Lung (tissue), 11 donors: ENCODE measurements at regions not wholly inside any gene's neighbourhood (a gene's known extent, or its start where the extent isn't known, plus 50 kb on each side); places are given as distances from the start of the nearest gene placed in this dataset.

Source experiments
- ATAC-seq: fragments of 200-7000 bp; cut with Tn5 transposase; one replicate; pipeline ENCODE4 v1.9.1; 2020; ENCODE audit warnings: moderate number of reproducible peaks; ENCODE audit not compliant: insufficient read depth, low FRiP score
- DNase-seq, 3 donors: peaks; one replicate each; pipeline ENCODE4 v3.0.0-alpha.2; 2013 to 2017
- H3K27ac ChIP-seq, 2 donors: one replicate each; pipeline ENCODE4 v1.5.1; 2013; ENCODE audit warnings: mild to moderate bottlenecking in 2 of 2, moderate library complexity in 2 of 2, control low read depth in 1 of 2, inconsistent platforms in 1 of 2, low read depth in 1 of 2, low read length in 1 of 2
- H3K27me3 ChIP-seq, 3 donors: one replicate each; pipeline ENCODE4 v1.5.1; 2013; ENCODE audit warnings: low read length in 2 of 3; ENCODE audit not compliant: control insufficient read depth in 3 of 3, insufficient read depth in 3 of 3
- H3K36me3 ChIP-seq, 4 donors: one replicate each; pipeline ENCODE4 v1.5.1; 2013; ENCODE audit warnings: low read length in 4 of 4, mild to moderate bottlenecking in 1 of 4, moderate library complexity in 1 of 4; ENCODE audit not compliant: control insufficient read depth in 4 of 4, insufficient read depth in 4 of 4
- H3K4me1 ChIP-seq, 5 donors: one replicate each; pipeline ENCODE4 v1.5.1; 2013; ENCODE audit warnings: low read length in 5 of 5, mild to moderate bottlenecking in 2 of 5, moderate library complexity in 1 of 5; ENCODE audit not compliant: control insufficient read depth in 5 of 5, insufficient read depth in 5 of 5
- H3K4me3 ChIP-seq: one replicate; pipeline ENCODE4 v1.5.1; 2013; ENCODE audit warnings: mild to moderate bottlenecking, control low read depth, moderate library complexity
- H3K9ac ChIP-seq, 2 donors: one replicate each; pipeline ENCODE4 v1.5.1; 2013; ENCODE audit warnings: low read length in 2 of 2, control low read depth in 1 of 2; ENCODE audit not compliant: insufficient read depth in 1 of 2
- H3K9me3 ChIP-seq, 4 donors: one replicate each; pipeline ENCODE4 v1.5.1; 2013; ENCODE audit warnings: low read length in 3 of 4, mild to moderate bottlenecking in 1 of 4, moderate library complexity in 1 of 4; ENCODE audit not compliant: control insufficient read depth in 4 of 4, insufficient read depth in 3 of 4
- CTCF ChIP-seq: IDR thresholded peaks from 2 replicates; pipeline ENCODE4 v1.5.1; 2012; ENCODE audit warnings: mild to moderate bottlenecking; ENCODE audit errors: control extremely low read depth, extremely low read depth
- WGBS, 2 donors: extraction: QIAGEN DNeasy Blood & Tissue Kit; methylation state at CpG; one replicate each; pipeline ENCODE4 v1.1.7; 2013; 5-methylcytosine and 5-hydroxymethylcytosine counted together
- donor health status: control.
- donor health status: control.
- donor health status: Bipolar disorder and iron deficiency.
- donor health status: healthy.
- donor health status: DM: yes; HTN: yes; CAD: no.

DNA sequence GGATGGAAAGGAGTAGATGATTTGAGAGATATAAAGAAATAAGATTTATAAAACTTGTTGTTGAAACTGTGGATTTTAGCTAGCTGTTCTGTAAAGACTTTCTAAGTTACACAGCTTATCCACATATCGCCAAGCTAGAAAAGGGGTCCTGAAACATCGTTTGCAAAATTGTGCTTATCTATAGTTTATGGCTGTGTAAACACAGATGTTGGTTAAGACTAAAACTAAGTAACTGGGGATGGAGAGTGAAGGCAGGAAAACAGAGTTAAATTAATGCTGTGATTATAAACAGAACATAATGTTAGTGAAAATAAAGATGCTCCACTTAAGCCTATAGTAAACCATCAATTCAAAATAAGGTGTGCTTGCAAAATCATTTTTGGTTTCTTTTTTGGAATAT, 311.3 kb upstream of the DDHD1 start:
- Histone ChIP-seq H3K4me3 (no peak overlapping the region), H3K36me3 (no peaks in the 10 kb centered on the region), H3K9ac (no peak overlapping the region), H3K4me1 (peaks cover 0 to 29% (median 3%) of the 10 kb centered on the region in 5 donors), H3K27ac (no peak overlapping the region), H3K9me3 (no peaks in the 10 kb centered on the region), H3K27me3 (no peaks in the 10 kb centered on the region)
- DNase-seq, result peak in 2 of 3 donors; percentile 68 to 76
- no peak for ATAC-seq
- no peak for TF ChIP-seq CTCF
- 62 to 66% methylated on average over 2 of the region's 2 CpGs for WGBS, 2 donors

DNA sequence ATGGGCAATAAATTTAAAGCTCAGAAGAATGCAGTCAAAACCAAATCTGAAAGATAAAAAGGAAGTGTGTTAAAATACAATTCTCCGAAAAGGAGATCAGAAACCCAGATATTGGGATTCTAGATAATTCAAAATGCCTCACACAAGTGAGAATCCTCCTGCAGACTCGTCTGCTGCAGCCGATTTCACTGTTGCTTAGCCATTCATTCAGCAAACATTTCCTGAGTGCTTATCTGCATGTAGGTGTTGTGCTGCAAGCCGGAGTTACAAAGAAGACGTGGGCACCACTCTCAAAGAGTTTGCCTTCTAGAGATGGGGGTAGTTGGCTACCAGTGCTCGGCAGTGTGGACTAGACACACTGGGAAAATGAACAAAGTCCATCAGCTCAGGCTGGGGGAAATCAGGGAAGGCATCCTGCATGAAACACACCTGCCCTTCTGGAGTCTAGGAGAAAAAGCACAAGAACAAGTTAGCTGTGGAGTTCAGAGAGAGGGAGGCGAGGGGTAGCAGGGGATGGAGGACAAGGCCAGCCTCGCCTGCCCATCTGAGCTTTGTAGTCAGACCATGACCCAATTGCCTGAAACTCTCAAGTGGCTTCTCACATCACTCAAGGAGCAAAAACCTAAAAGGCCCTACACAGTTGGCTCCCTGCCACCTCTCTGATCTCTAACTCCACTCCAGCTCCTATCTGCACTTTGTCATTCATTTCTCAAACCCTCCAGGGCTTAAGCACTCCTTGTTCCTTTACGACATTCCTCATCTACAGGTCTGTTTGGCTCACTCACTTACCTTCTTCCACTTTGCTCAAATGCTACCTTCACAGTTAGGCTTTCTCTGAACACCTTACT, 310.0 kb upstream of the DDHD1 start:
- peak; percentile 76 for ATAC-seq
- H3K27ac ChIP-seq, result no peak overlapping the region
- H3K27me3 ChIP-seq, result no peaks in the 10 kb centered on the region
- H3K4me3 ChIP-seq, result no peak overlapping the region
- H3K4me1 ChIP-seq, result peaks cover 0 to 38% (median 9%) of the 10 kb centered on the region in 5 donors
- H3K9ac ChIP-seq, result no peak overlapping the region
- no peaks in the 10 kb centered on the region for H3K9me3 ChIP-seq
- TF ChIP-seq CTCF, result no peak
- H3K36me3 ChIP-seq, result no peaks in the 10 kb centered on the region
- peak; percentile 76 to 92 (median 85) for DNase-seq
- 64 to 75% methylated on average over 9 of the region's 9 CpGs for WGBS, 2 donors

- WGBS, 2 donors, result 71 to 76% methylated on average over 6 of the region's 6 CpGs
- TF ChIP-seq CTCF, result no peak
- H3K9me3 ChIP-seq, result no peaks in the 10 kb centered on the region
- no peak overlapping the region for H3K27ac ChIP-seq
- H3K27me3 ChIP-seq, result no peaks in the 10 kb centered on the region
- peaks cover 0 to 51% (median 17%) of the 10 kb centered on the region in 5 donors for H3K4me1 ChIP-seq
- no peaks in the 10 kb centered on the region for H3K36me3 ChIP-seq
- ATAC-seq, result no peak
- DNase-seq, result no peak
- H3K9ac ChIP-seq, result no peak overlapping the region
- no peak overlapping the region for H3K4me3 ChIP-seq
Measured at GRCh38 chr14:53461858-53462257, 308.7 kb upstream of the DDHD1 start.
